SK-N-SH (cell line): ENCODE measurements at regions not wholly inside any gene's neighbourhood (a gene's known extent, or its start where the extent isn't known, plus 50 kb on each side); places are given as distances from the start of the nearest gene placed in this dataset.
"Not testable (repeated sequence)": the region's sequence is repeated elsewhere in the genome, so short reads cannot be mapped to it uniquely, and the experiment has no call there.

Experiments
- CTCF ChIA-PET: fragments of 300-600, 350-600 bp; formaldehyde crosslinking; extraction: SDS; loops from one replicate; lab custom pipeline; 2021; lab: Yijun Ruan, JAX
- POLR2A ChIA-PET: fragments of 350-600 bp; sonication (Branson Sonifier 250); formaldehyde crosslinking; extraction: SDS; loops from one replicate; lab custom pipeline; 2020; ENCODE audit warnings: antibody characterized with exemption, inconsistent platforms; lab: Yijun Ruan, JAX
- DNase-seq: peaks from one replicate; pipeline ENCODE4 v3.0.0; 2012
- H2AFZ ChIP-seq: fragments of 200-600 bp; sonication (generic); 2 replicates; pipeline ENCODE4 v1.8.1; 2016; ENCODE audit warnings: antibody characterized with exemption, mild to moderate bottlenecking, low read depth
- H3F3A ChIP-seq: fragments of 200-600 bp; sonication (generic); replicated peaks from 2 replicates; pipeline ENCODE3; 2016; ENCODE audit warnings: antibody characterized with exemption, mild to moderate bottlenecking; ENCODE audit not compliant: insufficient read depth
- H3K27ac ChIP-seq, 2 experiments: fragments of 200-500 bp in 1 of 2; fragments of 200-600 bp in 1 of 2; sonication (Bioruptor generic) in 1 of 2; sonication (generic), shearing (Covaris generic) in 1 of 2; 2 replicates each; pipeline versions ENCODE4 v1.5.1 to v1.6.1; 2014 to 2016; ENCODE audit warnings: low read depth in 2 of 2, inconsistent platforms in 1 of 2, low read length in 1 of 2, mild to moderate bottlenecking in 1 of 2, mixed read lengths in 1 of 2
- H3K27me3 ChIP-seq: fragments of 200-600 bp; sonication (generic), shearing (Covaris generic); 2 replicates; pipeline ENCODE4 v1.6.1; 2016; ENCODE audit warnings: mixed run types; ENCODE audit not compliant: insufficient read depth
- H3K36me3 ChIP-seq, 2 experiments: fragments of 200-500 bp in 1 of 2; fragments of 200-600 bp in 1 of 2; sonication (Bioruptor generic) in 1 of 2; sonication (generic) in 1 of 2; replicated peaks in 1 of 2; 2 replicates each; pipeline versions ENCODE3 to v1.5.1; 2014 to 2016; ENCODE audit warnings: low read length in 1 of 2, mild to moderate bottlenecking in 1 of 2; ENCODE audit not compliant: insufficient read depth in 2 of 2, control insufficient read depth in 1 of 2
- H3K4me1 ChIP-seq, 2 experiments: fragments of 200-500 bp in 1 of 2; fragments of 200-600 bp in 1 of 2; sonication (Bioruptor generic) in 1 of 2; sonication (generic), shearing (Covaris generic) in 1 of 2; 2 replicates each; pipeline versions ENCODE4 v1.5.1 to v1.6.1; 2014 to 2016; ENCODE audit warnings: low read depth in 1 of 2, low read length in 1 of 2, mixed run types in 1 of 2; ENCODE audit not compliant: insufficient read depth in 2 of 2, control insufficient read depth in 1 of 2
- H3K4me2 ChIP-seq: fragments of 200-600 bp; sonication (generic), shearing (Covaris generic); 2 replicates; pipeline ENCODE4 v1.6.1; 2017; ENCODE audit warnings: mixed run types
- H3K4me3 ChIP-seq, 2 experiments: fragments of 200-500 bp in 1 of 2; fragments of 200-600 bp in 1 of 2; sonication (Bioruptor generic) in 1 of 2; sonication (generic), shearing (Covaris generic) in 1 of 2; 2 replicates each; pipeline versions ENCODE4 v1.5.1 to v1.8.1; 2014 to 2016; ENCODE audit warnings: low read depth in 2 of 2, inconsistent platforms in 1 of 2, low read length in 1 of 2, mild to moderate bottlenecking in 1 of 2, mixed read lengths in 1 of 2, moderate library complexity in 1 of 2
- H3K79me2 ChIP-seq: fragments of 200-600 bp; sonication (generic); 2 replicates; pipeline ENCODE4 v1.8.1; 2017; ENCODE audit warnings: mild to moderate bottlenecking; ENCODE audit not compliant: insufficient read depth
- H3K9ac ChIP-seq: fragments of 200-600 bp; sonication (generic); 2 replicates; pipeline ENCODE4 v1.6.1; 2017; ENCODE audit warnings: mixed run types
- H3K9me2 ChIP-seq: fragments of 200-600 bp; sonication (generic); 2 replicates; pipeline ENCODE4 v1.6.1; 2017; ENCODE audit warnings: mixed run types
- H3K9me3 ChIP-seq: fragments of 200-600 bp; sonication (generic); 2 replicates; pipeline ENCODE4 v1.6.1; 2017; ENCODE audit warnings: mixed run types, mild to moderate bottlenecking, moderate library complexity
- H4K20me1 ChIP-seq: fragments of 200-600 bp; sonication (generic); 2 replicates; pipeline ENCODE4 v1.6.1; 2017; ENCODE audit warnings: mild to moderate bottlenecking, mixed run types; ENCODE audit not compliant: insufficient read depth
- EP300 ChIP-seq, 2 experiments: IDR thresholded peaks; 2 replicates each; pipeline versions ENCODE4 v1.4.0 to v1.6.1; 2012; ENCODE audit warnings: borderline replicate concordance in 1 of 2, low read depth in 1 of 2, low read length in 1 of 2
- FOXM1 ChIP-seq: IDR thresholded peaks from 2 replicates; pipeline ENCODE4 v1.4.0; 2012; ENCODE audit warnings: low read depth, mild to moderate bottlenecking
- GABPA ChIP-seq: IDR thresholded peaks from 2 replicates; pipeline ENCODE4 v1.4.0; 2012; ENCODE audit warnings: low read depth, mild to moderate bottlenecking
- POLR2AphosphoS5 ChIP-seq: IDR thresholded peaks from 2 replicates; pipeline ENCODE4 v1.6.1; 2012; ENCODE audit warnings: low read depth, low read length
- SMC3 ChIP-seq: IDR thresholded peaks from 2 replicates; pipeline ENCODE4 v1.6.1; 2012; ENCODE audit warnings: low read depth, low read length, improper control_type of control experiment
- TAF1 ChIP-seq: IDR thresholded peaks from 2 replicates; pipeline ENCODE4 v1.6.1; 2012; ENCODE audit warnings: low read depth, mild to moderate bottlenecking, low read length, moderate library complexity, borderline replicate concordance
- TCF12 ChIP-seq: IDR thresholded peaks from 2 replicates; pipeline ENCODE4 v1.4.0; 2012
- YY1 ChIP-seq: IDR thresholded peaks from 2 replicates; pipeline ENCODE4 v1.4.0; 2012; ENCODE audit warnings: low read depth, mild to moderate bottlenecking
- WGBS: methylation state at CpG from one replicate; pipeline ENCODE4 v1.1.6; 2017; ENCODE audit warnings: low lambda C conversion rate; 5-methylcytosine and 5-hydroxymethylcytosine counted together
- TF ChIP-seq, protein P1 (sequence below): fragments of 150-350 bp; IDR thresholded peaks from 2 replicates; pipeline ENCODE4 v1.6.1; 2016; ENCODE audit warnings: mild to moderate bottlenecking, low read depth, low read length
- TF ChIP-seq, protein P2 (sequence below): IDR thresholded peaks from 2 replicates; pipeline ENCODE4 v1.6.1; 2012; ENCODE audit warnings: mild to moderate bottlenecking, low read depth, low read length, moderate library complexity
- TF ChIP-seq, protein P3 (sequence below): IDR thresholded peaks from 2 replicates; pipeline ENCODE4 v1.4.0; 2012; ENCODE audit warnings: low read depth

DNA sequence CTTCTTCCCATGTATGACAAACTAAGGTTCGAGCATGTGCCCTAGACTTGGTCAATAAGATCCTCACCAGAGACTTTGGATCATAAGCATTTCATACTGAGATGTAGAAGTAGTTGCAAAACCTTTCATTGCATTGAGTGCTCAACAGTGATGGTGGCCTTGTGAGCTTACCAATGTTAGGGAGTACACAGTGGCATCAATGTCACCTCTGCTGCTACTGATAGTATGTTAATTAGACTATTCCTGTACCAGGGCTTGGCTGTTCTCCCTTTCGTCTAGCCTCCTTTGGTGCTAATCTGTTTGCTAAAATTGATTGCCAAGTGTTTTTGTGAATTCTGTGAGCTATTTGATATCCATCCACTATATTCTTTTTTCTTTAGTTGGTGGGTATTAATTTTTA is 264.5 kb upstream of the SEMA3C start:
- no peak overlapping the region for H2AFZ ChIP-seq
- H3K79me2 ChIP-seq: no peaks in the 10 kb centered on the region
- H3K4me3 ChIP-seq: no peak overlapping the region
- no peaks in the 10 kb centered on the region for H3F3A ChIP-seq
- H3K27me3 ChIP-seq: no peaks in the 10 kb centered on the region
- TF ChIP-seq, protein P1, sequence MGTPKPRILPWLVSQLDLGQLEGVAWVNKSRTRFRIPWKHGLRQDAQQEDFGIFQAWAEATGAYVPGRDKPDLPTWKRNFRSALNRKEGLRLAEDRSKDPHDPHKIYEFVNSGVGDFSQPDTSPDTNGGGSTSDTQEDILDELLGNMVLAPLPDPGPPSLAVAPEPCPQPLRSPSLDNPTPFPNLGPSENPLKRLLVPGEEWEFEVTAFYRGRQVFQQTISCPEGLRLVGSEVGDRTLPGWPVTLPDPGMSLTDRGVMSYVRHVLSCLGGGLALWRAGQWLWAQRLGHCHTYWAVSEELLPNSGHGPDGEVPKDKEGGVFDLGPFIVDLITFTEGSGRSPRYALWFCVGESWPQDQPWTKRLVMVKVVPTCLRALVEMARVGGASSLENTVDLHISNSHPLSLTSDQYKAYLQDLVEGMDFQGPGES: no peak
- TF ChIP-seq TAF1: no peak
- TF ChIP-seq, protein P2, sequence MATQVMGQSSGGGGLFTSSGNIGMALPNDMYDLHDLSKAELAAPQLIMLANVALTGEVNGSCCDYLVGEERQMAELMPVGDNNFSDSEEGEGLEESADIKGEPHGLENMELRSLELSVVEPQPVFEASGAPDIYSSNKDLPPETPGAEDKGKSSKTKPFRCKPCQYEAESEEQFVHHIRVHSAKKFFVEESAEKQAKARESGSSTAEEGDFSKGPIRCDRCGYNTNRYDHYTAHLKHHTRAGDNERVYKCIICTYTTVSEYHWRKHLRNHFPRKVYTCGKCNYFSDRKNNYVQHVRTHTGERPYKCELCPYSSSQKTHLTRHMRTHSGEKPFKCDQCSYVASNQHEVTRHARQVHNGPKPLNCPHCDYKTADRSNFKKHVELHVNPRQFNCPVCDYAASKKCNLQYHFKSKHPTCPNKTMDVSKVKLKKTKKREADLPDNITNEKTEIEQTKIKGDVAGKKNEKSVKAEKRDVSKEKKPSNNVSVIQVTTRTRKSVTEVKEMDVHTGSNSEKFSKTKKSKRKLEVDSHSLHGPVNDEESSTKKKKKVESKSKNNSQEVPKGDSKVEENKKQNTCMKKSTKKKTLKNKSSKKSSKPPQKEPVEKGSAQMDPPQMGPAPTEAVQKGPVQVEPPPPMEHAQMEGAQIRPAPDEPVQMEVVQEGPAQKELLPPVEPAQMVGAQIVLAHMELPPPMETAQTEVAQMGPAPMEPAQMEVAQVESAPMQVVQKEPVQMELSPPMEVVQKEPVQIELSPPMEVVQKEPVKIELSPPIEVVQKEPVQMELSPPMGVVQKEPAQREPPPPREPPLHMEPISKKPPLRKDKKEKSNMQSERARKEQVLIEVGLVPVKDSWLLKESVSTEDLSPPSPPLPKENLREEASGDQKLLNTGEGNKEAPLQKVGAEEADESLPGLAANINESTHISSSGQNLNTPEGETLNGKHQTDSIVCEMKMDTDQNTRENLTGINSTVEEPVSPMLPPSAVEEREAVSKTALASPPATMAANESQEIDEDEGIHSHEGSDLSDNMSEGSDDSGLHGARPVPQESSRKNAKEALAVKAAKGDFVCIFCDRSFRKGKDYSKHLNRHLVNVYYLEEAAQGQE: no peak
- no peak for TF ChIP-seq EP300 (IDR thresholded peaks at IDR 0.05; ENCODE audit: borderline replicate concordance in 1 of 2, low read depth in 1 of 2, low read length in 1 of 2)
- TF ChIP-seq YY1: no peak
- no peak for TF ChIP-seq POLR2AphosphoS5
- H3K9ac ChIP-seq: no peak overlapping the region
- POLR2A ChIA-PET: no interaction called here
- WGBS: 79% methylated on average over 2 of the region's 2 CpGs
- CTCF ChIA-PET: interaction anchor here (1.2 to 2.7 kb wide), 3 partner anchors 12 to 19 kb away, joined by 3 to 10 read pairs (median 7); no protein-coding TSS in a partner anchor
- 0 out of 2 replicates have a peak, but pooled peaks cover 3% of the 10 kb centered on the region for H3K9me2 ChIP-seq
- H3K27ac ChIP-seq: no peak overlapping the region
- H3K36me3 ChIP-seq: no peaks in the 10 kb centered on the region
- H3K9me3 ChIP-seq: no peaks in the 10 kb centered on the region
- H4K20me1 ChIP-seq: no peaks in the 10 kb centered on the region
- H3K4me2 ChIP-seq: no peak overlapping the region
- H3K4me1 ChIP-seq: no peaks in the 10 kb centered on the region
- no peak for DNase-seq

DNA sequence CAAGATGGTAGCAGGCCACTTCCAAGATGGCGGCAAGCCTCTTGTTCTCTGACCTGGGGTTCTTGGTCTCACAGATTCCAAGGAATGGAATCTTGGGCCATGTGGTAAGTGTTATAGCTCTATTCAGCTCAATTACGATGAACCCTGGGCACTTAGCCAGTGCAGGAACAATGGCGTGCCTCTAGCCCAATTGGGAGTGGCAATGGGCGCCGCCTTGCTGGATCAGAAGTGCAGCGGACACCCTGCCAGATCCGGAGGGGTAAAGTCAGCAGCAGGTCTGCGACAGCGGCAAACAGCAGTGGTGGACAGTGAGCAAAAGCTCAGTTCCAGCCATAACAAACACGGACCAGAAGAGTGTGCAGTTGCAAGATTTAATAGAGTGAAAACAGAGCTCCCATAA is 263.2 kb upstream of the SEMA3C start:
- CTCF ChIA-PET: interaction anchor here (0.6 to 2.7 kb wide), 2 partner anchors 13 to 284 kb away, joined by 3 to 10 read pairs; no protein-coding TSS in a partner anchor
- H4K20me1 ChIP-seq, H3K27me3 ChIP-seq, H3K27ac ChIP-seq, H3K9ac ChIP-seq, DNase-seq, H3K79me2 ChIP-seq, H3F3A ChIP-seq, H2AFZ ChIP-seq, H3K4me2 ChIP-seq, H3K9me3 ChIP-seq, H3K9me2 ChIP-seq, H3K4me3 ChIP-seq, H3K36me3 ChIP-seq, POLR2A ChIA-PET, H3K4me1 ChIP-seq: not testable (repeated sequence)
- WGBS: 93% methylated on average over 10 of the region's 10 CpGs

DNA sequence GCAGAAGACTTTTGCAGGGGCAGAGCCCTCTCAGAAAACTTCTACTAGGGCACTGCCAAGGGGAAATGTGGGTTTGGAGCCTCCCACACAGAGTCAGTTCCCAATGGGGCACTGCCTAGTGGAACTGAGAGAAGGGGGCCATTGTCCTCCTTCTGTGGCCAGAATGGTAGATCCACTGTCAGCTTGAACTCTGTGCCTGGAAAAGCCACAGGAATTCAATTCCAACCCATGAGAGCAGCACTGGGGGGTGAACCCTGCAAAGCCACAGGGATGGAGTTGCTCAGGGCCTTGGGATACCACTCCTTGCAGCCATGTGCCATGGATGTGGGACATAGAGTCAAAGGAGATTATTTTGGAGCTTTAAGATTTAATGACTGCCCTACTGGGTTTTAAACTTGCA is 262.2 kb upstream of the SEMA3C start:
- H3K4me1 ChIP-seq: no peaks in the 10 kb centered on the region
- no peaks in the 10 kb centered on the region for H3K36me3 ChIP-seq
- H3K79me2 ChIP-seq: no peaks in the 10 kb centered on the region
- ChIA-PET POLR2A (no interaction called here), CTCF (no interaction called here)
- H3K9me2 ChIP-seq: 0 out of 2 replicates have a peak, but pooled peaks cover 3% of the 10 kb centered on the region
- H3K9ac ChIP-seq: no peak overlapping the region
- H3K4me2 ChIP-seq: no peak overlapping the region
- TF ChIP-seq, protein P1: no peak
- TF ChIP-seq FOXM1 (no peak), TCF12 (no peak), SMC3 (no peak), GABPA (no peak)
- TF ChIP-seq, protein P3, sequence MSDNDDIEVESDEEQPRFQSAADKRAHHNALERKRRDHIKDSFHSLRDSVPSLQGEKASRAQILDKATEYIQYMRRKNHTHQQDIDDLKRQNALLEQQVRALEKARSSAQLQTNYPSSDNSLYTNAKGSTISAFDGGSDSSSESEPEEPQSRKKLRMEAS: no peak
- no peak for DNase-seq
- no peak overlapping the region for H3K4me3 ChIP-seq
- no peaks in the 10 kb centered on the region for H4K20me1 ChIP-seq
- no peaks in the 10 kb centered on the region for H3K27me3 ChIP-seq
- H2AFZ ChIP-seq: no peak overlapping the region
- H3K27ac ChIP-seq: no peak overlapping the region
- no peaks in the 10 kb centered on the region for H3K9me3 ChIP-seq
- no peaks in the 10 kb centered on the region for H3F3A ChIP-seq
